ENCODE measurements at regions not wholly inside any gene's neighbourhood (a gene's known extent, or its start where the extent isn't known, plus 50 kb on each side); places are given as distances from the start of the nearest gene placed in this dataset.

- no peak for TF ChIP-seq CHD7 (IDR thresholded peaks at IDR 0.05; ENCODE audit: insufficient replicate concordance, low read length)
- TF ChIP-seq CHD1 (IDR thresholded peaks at IDR 0.05; ENCODE audit: low read depth, low read length): no peak
- no peak for TF ChIP-seq KDM1A (IDR thresholded peaks at IDR 0.05; ENCODE audit: borderline replicate concordance, low read length)
- TF ChIP-seq SIN3A (conservative IDR thresholded peaks at IDR 0.05 in 1 of 2, IDR thresholded peaks at IDR 0.05 in 1 of 2; ENCODE audit: low read depth in 1 of 2, low read length in 2 of 2): no peak
- TF ChIP-seq EZH2 (IDR thresholded peaks at IDR 0.05; ENCODE audit: low read depth, low read length, severe bottlenecking): no peak
- no peak for TF ChIP-seq TBP (IDR thresholded peaks at IDR 0.05; ENCODE audit: low read depth, low read length)
- no peak for TF ChIP-seq NRF1 (IDR thresholded peaks at IDR 0.05; ENCODE audit: low read depth, low read length)
Measured at GRCh38 chr5:102036927-102037326, 259.2 kb downstream of the SLCO4C1 start (continued).

Data from H1 (cell line).